Esophagus muscularis mucosa (tissue), 4 donors: ENCODE measurements at regions not wholly inside any gene's neighbourhood (a gene's known extent, or its start where the extent isn't known, plus 50 kb on each side); places are given as distances from the start of the nearest gene placed in this dataset.

ENCODE experiments used
- EP300 ChIP-seq: sonication (generic); formaldehyde crosslinking; IDR thresholded peaks from one replicate; pipeline ENCODE4 v1.6.1; 2017; ENCODE audit warnings: antibody characterized with exemption
- POLR2A ChIP-seq: fragments of 450-650 bp; IDR thresholded peaks from one replicate; pipeline ENCODE4 v1.6.1; 2017; ENCODE audit warnings: antibody characterized with exemption, moderate library complexity, mild to moderate bottlenecking, low read depth
- TF ChIP-seq, protein P1 (sequence below), 3 experiments: fragments of 200-600 bp in 2 of 3; fragments of 450-650 bp in 1 of 3; sonication (generic) in 2 of 3; IDR thresholded peaks; one replicate each; pipeline ENCODE4 v1.5.1; 2017 to 2019; ENCODE audit warnings: antibody characterized with exemption in 3 of 3, mild to moderate bottlenecking in 2 of 3, moderate library complexity in 1 of 3

DNA sequence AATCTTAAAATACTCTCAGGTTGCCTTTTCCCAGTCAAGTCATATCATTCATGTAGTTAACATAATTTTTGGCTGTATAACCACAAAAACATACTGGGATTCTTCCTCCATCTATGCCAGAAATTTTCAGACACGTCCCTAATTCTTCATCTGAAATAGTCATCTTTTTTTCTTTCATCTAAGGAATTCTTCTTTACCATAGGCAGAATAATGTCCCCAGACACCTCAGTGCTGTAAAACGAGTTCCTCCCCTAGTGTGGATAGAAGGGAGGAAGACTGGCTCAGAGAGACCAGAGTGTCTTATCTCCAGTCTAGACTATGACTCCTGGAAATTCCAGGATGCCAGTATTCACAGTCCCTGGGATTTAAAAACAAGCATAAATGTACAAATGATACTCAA lies 127.8 kb downstream of the MREG start:
- TF ChIP-seq, protein P1, sequence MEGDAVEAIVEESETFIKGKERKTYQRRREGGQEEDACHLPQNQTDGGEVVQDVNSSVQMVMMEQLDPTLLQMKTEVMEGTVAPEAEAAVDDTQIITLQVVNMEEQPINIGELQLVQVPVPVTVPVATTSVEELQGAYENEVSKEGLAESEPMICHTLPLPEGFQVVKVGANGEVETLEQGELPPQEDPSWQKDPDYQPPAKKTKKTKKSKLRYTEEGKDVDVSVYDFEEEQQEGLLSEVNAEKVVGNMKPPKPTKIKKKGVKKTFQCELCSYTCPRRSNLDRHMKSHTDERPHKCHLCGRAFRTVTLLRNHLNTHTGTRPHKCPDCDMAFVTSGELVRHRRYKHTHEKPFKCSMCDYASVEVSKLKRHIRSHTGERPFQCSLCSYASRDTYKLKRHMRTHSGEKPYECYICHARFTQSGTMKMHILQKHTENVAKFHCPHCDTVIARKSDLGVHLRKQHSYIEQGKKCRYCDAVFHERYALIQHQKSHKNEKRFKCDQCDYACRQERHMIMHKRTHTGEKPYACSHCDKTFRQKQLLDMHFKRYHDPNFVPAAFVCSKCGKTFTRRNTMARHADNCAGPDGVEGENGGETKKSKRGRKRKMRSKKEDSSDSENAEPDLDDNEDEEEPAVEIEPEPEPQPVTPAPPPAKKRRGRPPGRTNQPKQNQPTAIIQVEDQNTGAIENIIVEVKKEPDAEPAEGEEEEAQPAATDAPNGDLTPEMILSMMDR (IDR thresholded peaks at IDR 0.05) = no peak
- TF ChIP-seq EP300 (no peak), POLR2A (no peak)
